ENCODE measurements at regions not wholly inside any gene's neighbourhood (a gene's known extent, or its start where the extent isn't known, plus 50 kb on each side); places are given as distances from the start of the nearest gene placed in this dataset.

DNA sequence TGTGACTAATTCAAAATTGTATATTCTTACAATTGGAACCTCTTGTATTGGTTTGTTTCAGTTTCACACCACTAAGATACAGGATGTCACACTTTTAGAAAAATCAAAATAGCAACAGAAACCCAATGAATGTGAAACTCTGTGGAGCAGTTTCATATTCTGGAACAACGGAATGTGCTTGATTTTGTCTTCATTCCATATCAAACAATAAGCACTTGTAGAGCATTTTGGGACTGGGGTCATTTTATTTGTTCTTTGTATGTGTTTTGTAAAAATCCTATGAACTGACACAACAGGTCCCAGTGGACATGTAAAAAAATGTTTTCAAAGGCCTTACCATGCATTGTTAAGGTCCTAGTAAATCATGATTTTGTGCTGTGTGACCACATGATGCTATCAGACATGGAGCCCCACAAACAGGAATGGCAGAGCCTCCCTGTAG is 123.1 kb downstream of the DKK1 start:
- H3K27me3 ChIP-seq (ENCODE audit: low read length) = no peaks in the 10 kb centered on the region
- BruUV-seq (replicated peaks) = no TSS peak
- H3K4me2 ChIP-seq (ENCODE audit: low read length) = no peak overlapping the region
- H3K36me3 ChIP-seq (ENCODE audit: low read depth, low read length) = no peaks in the 10 kb centered on the region
- no peaks in the 10 kb centered on the region for H4K20me1 ChIP-seq (ENCODE audit: low read length)
- H3K27ac ChIP-seq (ENCODE audit: low read length) = no peak overlapping the region
- 0 out of 2 replicates have a peak overlapping the region, but pooled peaks have one; percentile 1 for H2AFZ ChIP-seq (ENCODE audit: low read length)
- ATAC-seq (no peak), DNase-seq (no peak)
- peaks cover 5% of the 10 kb centered on the region for H3K79me2 ChIP-seq (ENCODE audit: low read length)
- ChIA-PET CTCF (no interaction called here), POLR2A (ENCODE audit: unreplicated experiment) (no interaction called here)
- intact Hi-C loops (cut with micrococcal nuclease) = no loop called here
- peaks cover 18% of the 10 kb centered on the region for H3K4me1 ChIP-seq (ENCODE audit: insufficient read depth, low read length)
- 0 out of 2 replicates have a peak, but pooled peaks cover 3% of the 10 kb centered on the region for H3K9me3 ChIP-seq (ENCODE audit: low read length)
- H3K9me2 ChIP-seq (replicated peaks; ENCODE audit: low read length) = no peaks in the 10 kb centered on the region
- no peak overlapping the region for H3K4me3 ChIP-seq (ENCODE audit: low read length)
- TF ChIP-seq, protein P1, sequence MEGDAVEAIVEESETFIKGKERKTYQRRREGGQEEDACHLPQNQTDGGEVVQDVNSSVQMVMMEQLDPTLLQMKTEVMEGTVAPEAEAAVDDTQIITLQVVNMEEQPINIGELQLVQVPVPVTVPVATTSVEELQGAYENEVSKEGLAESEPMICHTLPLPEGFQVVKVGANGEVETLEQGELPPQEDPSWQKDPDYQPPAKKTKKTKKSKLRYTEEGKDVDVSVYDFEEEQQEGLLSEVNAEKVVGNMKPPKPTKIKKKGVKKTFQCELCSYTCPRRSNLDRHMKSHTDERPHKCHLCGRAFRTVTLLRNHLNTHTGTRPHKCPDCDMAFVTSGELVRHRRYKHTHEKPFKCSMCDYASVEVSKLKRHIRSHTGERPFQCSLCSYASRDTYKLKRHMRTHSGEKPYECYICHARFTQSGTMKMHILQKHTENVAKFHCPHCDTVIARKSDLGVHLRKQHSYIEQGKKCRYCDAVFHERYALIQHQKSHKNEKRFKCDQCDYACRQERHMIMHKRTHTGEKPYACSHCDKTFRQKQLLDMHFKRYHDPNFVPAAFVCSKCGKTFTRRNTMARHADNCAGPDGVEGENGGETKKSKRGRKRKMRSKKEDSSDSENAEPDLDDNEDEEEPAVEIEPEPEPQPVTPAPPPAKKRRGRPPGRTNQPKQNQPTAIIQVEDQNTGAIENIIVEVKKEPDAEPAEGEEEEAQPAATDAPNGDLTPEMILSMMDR (conservative IDR thresholded peaks at IDR 0.05; ENCODE audit: low read depth, low read length) = no peak
- TF ChIP-seq EZH2 (IDR thresholded peaks at IDR 0.05; ENCODE audit: low read length, unreplicated experiment) (no peak), EZH2phosphoT487 (IDR thresholded peaks at IDR 0.05; ENCODE audit: borderline replicate concordance, low read length) (no peak)
- H3F3A ChIP-seq (ENCODE audit: low read length, unreplicated experiment) = peaks cover 8% of the 10 kb centered on the region
- no peak overlapping the region for H3K9ac ChIP-seq (ENCODE audit: low read length)

DNA sequence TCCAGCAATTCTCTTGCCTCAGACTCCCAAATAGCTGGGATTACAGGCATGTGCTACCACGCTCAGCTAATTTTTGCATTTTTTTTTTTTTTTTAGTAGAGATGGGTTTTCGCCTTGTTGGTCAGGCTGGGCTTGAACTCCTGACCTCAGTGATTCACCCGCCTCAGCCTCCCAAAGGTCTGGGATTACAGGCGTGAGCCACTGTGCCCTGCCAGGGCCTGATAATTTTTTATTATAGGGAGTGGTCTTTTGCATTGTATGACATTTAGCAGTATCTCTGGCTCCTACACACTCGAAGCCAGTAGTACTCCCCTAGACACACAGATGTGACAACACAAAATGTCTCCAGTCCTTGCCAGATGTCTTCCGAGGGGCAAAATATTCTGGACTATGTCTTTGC is 124.0 kb downstream of the DKK1 start:
- ChIA-PET POLR2A (ENCODE audit: unreplicated experiment) (no interaction called here), CTCF (no interaction called here)
- no TSS peak for BruUV-seq (replicated peaks)
- intact Hi-C loops (cut with micrococcal nuclease) = no loop called here
- H3K27me3 ChIP-seq (ENCODE audit: low read length) = no peaks in the 10 kb centered on the region
- no peak overlapping the region for H2AFZ ChIP-seq (ENCODE audit: low read length)
- H3K36me3 ChIP-seq (ENCODE audit: low read depth, low read length) = no peaks in the 10 kb centered on the region
- peaks cover 7% of the 10 kb centered on the region for H3K79me2 ChIP-seq (ENCODE audit: low read length)
- H3F3A ChIP-seq (ENCODE audit: low read length, unreplicated experiment) = peaks cover 17% of the 10 kb centered on the region
- H3K4me2 ChIP-seq (ENCODE audit: low read length) = no peak overlapping the region
- DNase-seq (no peak), ATAC-seq (no peak)
- H3K27ac ChIP-seq (ENCODE audit: low read length) = no peak overlapping the region
- no peak overlapping the region for H3K9ac ChIP-seq (ENCODE audit: low read length)
- H3K4me3 ChIP-seq (ENCODE audit: low read length) = no peak overlapping the region
- no peak for TF ChIP-seq EZH2phosphoT487 (IDR thresholded peaks at IDR 0.05; ENCODE audit: borderline replicate concordance, low read length)
- no peak for TF ChIP-seq EZH2 (IDR thresholded peaks at IDR 0.05; ENCODE audit: low read length, unreplicated experiment)
- TF ChIP-seq, protein P1 (conservative IDR thresholded peaks at IDR 0.05; ENCODE audit: low read depth, low read length) = no peak
- 0 out of 2 replicates have a peak, but pooled peaks cover 3% of the 10 kb centered on the region for H3K9me3 ChIP-seq (ENCODE audit: low read length)
- H4K20me1 ChIP-seq (ENCODE audit: low read length) = no peaks in the 10 kb centered on the region
- no peaks in the 10 kb centered on the region for H3K9me2 ChIP-seq (replicated peaks; ENCODE audit: low read length)
- H3K4me1 ChIP-seq (ENCODE audit: insufficient read depth, low read length) = peaks cover 27% of the 10 kb centered on the region

DNA sequence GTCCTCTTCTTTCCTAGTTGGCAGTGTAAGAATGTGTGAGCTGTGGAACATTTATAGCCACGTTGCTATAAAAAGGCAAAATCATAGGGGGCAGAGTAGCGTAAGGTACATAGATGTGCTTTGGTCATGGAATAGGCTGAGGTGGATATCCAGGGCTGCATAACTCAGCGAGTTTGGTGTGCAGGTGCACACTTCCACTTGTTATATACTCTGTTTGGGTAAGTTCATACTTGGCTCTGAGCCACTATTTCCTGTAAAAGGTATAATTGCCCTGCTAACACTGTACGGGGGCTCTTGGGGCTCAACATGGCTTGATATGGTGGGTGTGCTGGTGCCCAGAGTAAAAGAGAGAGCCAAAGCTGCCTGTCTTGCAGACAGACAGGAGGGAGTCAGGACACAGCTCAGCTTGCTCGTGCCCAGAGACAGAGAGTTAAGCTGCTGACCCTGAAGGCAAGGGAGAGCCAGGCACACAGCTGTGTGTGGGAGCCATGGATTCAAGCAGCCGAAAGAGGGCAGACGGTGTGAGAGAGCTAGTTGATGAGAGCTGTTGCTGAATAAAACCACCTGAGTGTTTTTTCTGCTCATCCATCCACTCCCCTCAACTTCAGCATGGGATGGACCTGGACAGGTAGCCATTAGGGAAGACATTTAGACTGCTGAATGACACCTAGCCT is 126.7 kb downstream of the DKK1 start:
- TF ChIP-seq, protein P1 (conservative IDR thresholded peaks at IDR 0.05; ENCODE audit: low read depth, low read length) = 0 out of 2 replicates have a peak, but pooled peaks have one; percentile 17
- TF ChIP-seq EZH2 (IDR thresholded peaks at IDR 0.05; ENCODE audit: low read length, unreplicated experiment) = no peak
- Histone ChIP-seq H3F3A (ENCODE audit: low read length, unreplicated experiment) (peaks cover 28% of the 10 kb centered on the region), H3K9me2 (replicated peaks; ENCODE audit: low read length) (no peaks in the 10 kb centered on the region), H3K4me3 (ENCODE audit: low read length) (no peak overlapping the region), H3K27ac (ENCODE audit: low read length) (no peak overlapping the region), H2AFZ (ENCODE audit: low read length) (no peak overlapping the region), H3K79me2 (ENCODE audit: low read length) (peaks cover 14% of the 10 kb centered on the region), H3K9me3 (ENCODE audit: low read length) (0 out of 2 replicates have a peak, but pooled peaks cover 3% of the 10 kb centered on the region), H4K20me1 (ENCODE audit: low read length) (no peaks in the 10 kb centered on the region), H3K36me3 (ENCODE audit: low read depth, low read length) (0 out of 2 replicates have a peak, but pooled peaks cover 2% of the 10 kb centered on the region), H3K27me3 (ENCODE audit: low read length) (no peaks in the 10 kb centered on the region), H3K4me2 (ENCODE audit: low read length) (no peak overlapping the region), H3K9ac (ENCODE audit: low read length) (no peak overlapping the region), H3K4me1 (ENCODE audit: insufficient read depth, low read length) (peaks cover 42% of the 10 kb centered on the region)
- intact Hi-C loops (cut with micrococcal nuclease) = loop anchor here (10.0 kb wide), 1 partner anchor 414 kb away; no protein-coding TSS in a partner anchor
- ATAC-seq = no peak
- no TSS peak for BruUV-seq (replicated peaks)
- ChIA-PET POLR2A (ENCODE audit: unreplicated experiment) (interaction anchor here (0.6 to 1.1 kb wide), 3 partner anchors 50 to 127 kb away, joined by 3 to 6 read pairs (median 3); partner anchors contain the start of gene DKK1), CTCF (interaction anchor here (0.7 kb wide), 1 partner anchor 62 kb away, joined by 5 read pairs; no protein-coding TSS in a partner anchor)
- DNase-seq = peak; percentile 25
